ENCODE measurements at regions not wholly inside any gene's neighbourhood (a gene's known extent, or its start where the extent isn't known, plus 50 kb on each side); places are given as distances from the start of the nearest gene placed in this dataset.

DNA sequence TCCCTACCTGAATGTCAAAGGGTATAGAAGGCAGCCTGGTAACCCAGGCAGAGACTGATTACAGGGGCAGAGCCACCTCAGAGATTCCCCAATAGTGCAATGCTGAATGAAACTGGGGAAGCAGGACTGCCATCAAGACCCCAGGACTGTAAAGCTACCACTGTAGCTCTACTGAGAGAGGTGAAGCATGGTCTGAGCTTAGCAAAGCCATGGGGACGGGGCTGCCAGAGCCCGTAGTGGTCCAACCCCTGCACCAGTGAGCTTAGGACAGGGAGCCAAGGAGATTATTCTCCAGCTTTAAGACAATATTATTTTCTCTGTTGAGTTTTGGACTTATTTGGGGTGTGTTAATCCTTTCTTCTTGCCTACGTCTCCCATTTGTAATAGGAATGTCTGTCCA lies 679.3 kb upstream of the GRAMD2B start:
- TF ChIP-seq FOXM1 (IDR thresholded peaks at IDR 0.05; ENCODE audit: borderline replicate concordance, low read depth) = no peak
- TF ChIP-seq, protein P1, sequence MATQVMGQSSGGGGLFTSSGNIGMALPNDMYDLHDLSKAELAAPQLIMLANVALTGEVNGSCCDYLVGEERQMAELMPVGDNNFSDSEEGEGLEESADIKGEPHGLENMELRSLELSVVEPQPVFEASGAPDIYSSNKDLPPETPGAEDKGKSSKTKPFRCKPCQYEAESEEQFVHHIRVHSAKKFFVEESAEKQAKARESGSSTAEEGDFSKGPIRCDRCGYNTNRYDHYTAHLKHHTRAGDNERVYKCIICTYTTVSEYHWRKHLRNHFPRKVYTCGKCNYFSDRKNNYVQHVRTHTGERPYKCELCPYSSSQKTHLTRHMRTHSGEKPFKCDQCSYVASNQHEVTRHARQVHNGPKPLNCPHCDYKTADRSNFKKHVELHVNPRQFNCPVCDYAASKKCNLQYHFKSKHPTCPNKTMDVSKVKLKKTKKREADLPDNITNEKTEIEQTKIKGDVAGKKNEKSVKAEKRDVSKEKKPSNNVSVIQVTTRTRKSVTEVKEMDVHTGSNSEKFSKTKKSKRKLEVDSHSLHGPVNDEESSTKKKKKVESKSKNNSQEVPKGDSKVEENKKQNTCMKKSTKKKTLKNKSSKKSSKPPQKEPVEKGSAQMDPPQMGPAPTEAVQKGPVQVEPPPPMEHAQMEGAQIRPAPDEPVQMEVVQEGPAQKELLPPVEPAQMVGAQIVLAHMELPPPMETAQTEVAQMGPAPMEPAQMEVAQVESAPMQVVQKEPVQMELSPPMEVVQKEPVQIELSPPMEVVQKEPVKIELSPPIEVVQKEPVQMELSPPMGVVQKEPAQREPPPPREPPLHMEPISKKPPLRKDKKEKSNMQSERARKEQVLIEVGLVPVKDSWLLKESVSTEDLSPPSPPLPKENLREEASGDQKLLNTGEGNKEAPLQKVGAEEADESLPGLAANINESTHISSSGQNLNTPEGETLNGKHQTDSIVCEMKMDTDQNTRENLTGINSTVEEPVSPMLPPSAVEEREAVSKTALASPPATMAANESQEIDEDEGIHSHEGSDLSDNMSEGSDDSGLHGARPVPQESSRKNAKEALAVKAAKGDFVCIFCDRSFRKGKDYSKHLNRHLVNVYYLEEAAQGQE (IDR thresholded peaks at IDR 0.05; ENCODE audit: low read depth) = no peak
- TF ChIP-seq EGR1 (IDR thresholded peaks at IDR 0.05) = no peak
- TF ChIP-seq RAD21 (IDR thresholded peaks at IDR 0.05; ENCODE audit: low read depth) = no peak
- TF ChIP-seq, protein P2, sequence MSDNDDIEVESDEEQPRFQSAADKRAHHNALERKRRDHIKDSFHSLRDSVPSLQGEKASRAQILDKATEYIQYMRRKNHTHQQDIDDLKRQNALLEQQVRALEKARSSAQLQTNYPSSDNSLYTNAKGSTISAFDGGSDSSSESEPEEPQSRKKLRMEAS (IDR thresholded peaks at IDR 0.05) = no peak
- TF ChIP-seq CREB1 (IDR thresholded peaks at IDR 0.05; ENCODE audit: low read depth) = no peak

DNA sequence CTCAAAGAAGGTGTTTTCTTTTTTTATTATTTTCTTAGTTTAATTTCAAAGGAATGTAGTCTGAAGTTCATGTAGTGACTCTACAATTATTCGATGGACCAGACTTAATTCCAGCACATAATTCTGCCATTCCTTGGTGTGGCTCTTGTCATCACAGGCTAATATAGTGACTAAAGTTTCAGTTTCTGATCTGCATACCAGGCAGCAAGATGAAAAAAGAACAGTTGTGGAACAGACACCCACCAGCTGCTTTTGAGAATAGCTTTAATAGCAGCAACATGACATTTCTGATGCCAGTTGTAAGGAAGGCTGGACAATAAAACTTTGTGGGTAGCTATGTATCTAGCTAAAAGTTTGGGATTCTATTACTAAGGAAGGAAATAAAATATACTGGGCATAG lies 676.3 kb upstream of the GRAMD2B start:
- TF ChIP-seq, protein P2 (IDR thresholded peaks at IDR 0.05) = no peak
- TF ChIP-seq TEAD4 (IDR thresholded peaks at IDR 0.05) = no peak
- TF ChIP-seq TCF12 (IDR thresholded peaks at IDR 0.05; ENCODE audit: low read depth) = no peak
- TF ChIP-seq FOXM1 (IDR thresholded peaks at IDR 0.05; ENCODE audit: borderline replicate concordance, low read depth) = no peak
- TF ChIP-seq, protein P3, sequence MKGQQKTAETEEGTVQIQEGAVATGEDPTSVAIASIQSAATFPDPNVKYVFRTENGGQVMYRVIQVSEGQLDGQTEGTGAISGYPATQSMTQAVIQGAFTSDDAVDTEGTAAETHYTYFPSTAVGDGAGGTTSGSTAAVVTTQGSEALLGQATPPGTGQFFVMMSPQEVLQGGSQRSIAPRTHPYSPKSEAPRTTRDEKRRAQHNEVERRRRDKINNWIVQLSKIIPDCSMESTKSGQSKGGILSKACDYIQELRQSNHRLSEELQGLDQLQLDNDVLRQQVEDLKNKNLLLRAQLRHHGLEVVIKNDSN (IDR thresholded peaks at IDR 0.05) = no peak
- TF ChIP-seq CREB1 (IDR thresholded peaks at IDR 0.05; ENCODE audit: low read depth) = no peak

DNA sequence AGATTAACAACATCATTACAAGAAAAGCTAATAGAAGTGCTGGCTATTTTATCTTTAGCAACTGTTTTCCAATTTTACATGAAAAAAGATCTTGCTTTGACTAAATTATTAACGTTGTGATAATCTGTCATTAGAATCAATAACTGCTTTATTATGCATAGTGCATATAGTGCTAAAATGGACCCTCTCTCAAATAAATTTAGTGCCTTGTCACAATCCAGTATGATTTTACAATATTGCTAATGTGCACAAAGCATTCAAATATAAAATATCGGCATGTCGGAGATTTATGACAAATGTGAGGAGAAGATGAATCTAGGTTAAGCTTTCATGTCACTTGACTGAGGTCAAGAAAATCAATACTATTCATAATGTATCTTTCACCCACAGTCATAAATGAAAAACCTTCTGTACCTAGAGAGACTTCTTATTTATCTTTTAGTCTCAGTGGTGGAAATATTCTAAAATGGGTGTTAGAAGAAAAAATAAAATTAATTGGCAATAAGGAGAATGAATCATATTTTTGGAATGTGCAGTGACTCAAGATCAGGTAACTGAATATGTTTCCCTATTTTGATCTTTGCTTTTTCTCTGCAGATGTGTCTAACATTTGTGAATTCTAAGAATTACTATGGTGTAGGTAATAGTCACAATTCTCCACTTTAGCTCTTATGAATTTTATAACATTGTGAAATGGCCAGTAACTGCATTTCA lies 672.9 kb upstream of the GRAMD2B start:
- TF ChIP-seq, protein P3 (IDR thresholded peaks at IDR 0.05) = no peak
- no peak for TF ChIP-seq CEBPB (IDR thresholded peaks at IDR 0.05)
- TF ChIP-seq FOXM1 (IDR thresholded peaks at IDR 0.05; ENCODE audit: borderline replicate concordance, low read depth) = no peak
- TF ChIP-seq, protein P2 (IDR thresholded peaks at IDR 0.05) = no peak

DNA sequence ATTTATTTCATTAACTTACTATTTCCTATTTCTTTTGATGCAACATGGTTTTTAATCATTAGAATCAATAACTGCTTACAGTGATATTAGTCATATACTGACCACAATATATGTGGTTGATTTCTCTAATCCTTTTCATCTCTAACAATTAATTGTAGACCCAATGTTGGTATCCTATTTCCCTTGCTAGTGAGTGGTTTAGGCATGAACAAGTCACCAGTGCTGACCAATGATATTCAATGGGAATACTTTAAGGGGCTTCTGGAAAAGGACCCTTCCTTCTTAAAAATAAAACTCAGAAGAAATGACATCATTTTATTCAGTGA lies 672.4 kb upstream of the GRAMD2B start:
- TF ChIP-seq, protein P1 (IDR thresholded peaks at IDR 0.05; ENCODE audit: low read depth) = no peak
- TF ChIP-seq, protein P2 (IDR thresholded peaks at IDR 0.05) = no peak
- TF ChIP-seq TCF12 (IDR thresholded peaks at IDR 0.05; ENCODE audit: low read depth) (no peak), YY1 (IDR thresholded peaks at IDR 0.05; ENCODE audit: low read depth) (no peak), ZBTB7A (IDR thresholded peaks at IDR 0.05; ENCODE audit: low read depth) (no peak), EP300 (IDR thresholded peaks at IDR 0.05; ENCODE audit: borderline replicate concordance) (no peak), EGR1 (IDR thresholded peaks at IDR 0.05) (no peak), CREB1 (IDR thresholded peaks at IDR 0.05; ENCODE audit: low read depth) (no peak), RAD21 (IDR thresholded peaks at IDR 0.05; ENCODE audit: low read depth) (no peak), FOXM1 (IDR thresholded peaks at IDR 0.05; ENCODE audit: borderline replicate concordance, low read depth) (no peak), CEBPB (IDR thresholded peaks at IDR 0.05) (no peak), TEAD4 (IDR thresholded peaks at IDR 0.05) (no peak), NFIC (IDR thresholded peaks at IDR 0.05) (no peak), TAF1 (IDR thresholded peaks at IDR 0.05; ENCODE audit: low read depth) (no peak)
- TF ChIP-seq, protein P3 (IDR thresholded peaks at IDR 0.05) = no peak

DNA sequence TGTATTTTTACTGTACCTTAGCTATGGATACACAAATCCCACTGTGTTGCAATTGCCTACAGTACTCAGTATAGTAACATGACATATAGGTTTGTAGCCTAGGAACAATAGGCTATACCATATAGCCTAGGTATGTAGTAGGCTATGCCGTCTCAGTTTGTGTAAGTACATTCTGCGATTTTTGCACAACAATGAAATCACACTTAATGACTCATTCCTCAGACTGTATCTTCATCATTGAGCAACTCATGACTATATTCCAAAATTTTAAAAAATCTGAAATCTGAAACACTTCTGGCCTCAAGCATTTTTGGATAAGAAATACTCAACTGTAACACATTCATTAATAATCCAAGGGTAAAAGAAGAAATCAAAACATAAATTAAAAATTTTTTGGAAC lies 666.8 kb upstream of the GRAMD2B start:
- no peak for TF ChIP-seq EGR1 (IDR thresholded peaks at IDR 0.05)
- TF ChIP-seq EP300 (IDR thresholded peaks at IDR 0.05; ENCODE audit: borderline replicate concordance) = no peak
- no peak for TF ChIP-seq CREB1 (IDR thresholded peaks at IDR 0.05; ENCODE audit: low read depth)
- TF ChIP-seq YY1 (IDR thresholded peaks at IDR 0.05; ENCODE audit: low read depth) = no peak
- no peak for TF ChIP-seq RAD21 (IDR thresholded peaks at IDR 0.05; ENCODE audit: low read depth)
- TF ChIP-seq ZBTB7A (IDR thresholded peaks at IDR 0.05; ENCODE audit: low read depth) = no peak
- no peak for TF ChIP-seq TCF12 (IDR thresholded peaks at IDR 0.05; ENCODE audit: low read depth)
- TF ChIP-seq, protein P2 (IDR thresholded peaks at IDR 0.05) = no peak
- TF ChIP-seq, protein P3 (IDR thresholded peaks at IDR 0.05) = no peak
- TF ChIP-seq FOXM1 (IDR thresholded peaks at IDR 0.05; ENCODE audit: borderline replicate concordance, low read depth) = no peak
- no peak for TF ChIP-seq TEAD4 (IDR thresholded peaks at IDR 0.05)
- TF ChIP-seq NFIC (IDR thresholded peaks at IDR 0.05) = no peak
- TF ChIP-seq CEBPB (IDR thresholded peaks at IDR 0.05) = no peak
- no peak for TF ChIP-seq TAF1 (IDR thresholded peaks at IDR 0.05; ENCODE audit: low read depth)
- TF ChIP-seq, protein P1 (IDR thresholded peaks at IDR 0.05; ENCODE audit: low read depth) = no peak
